Spleen (tissue), 7 donors: ENCODE measurements at regions not wholly inside any gene's neighbourhood (a gene's known extent, or its start where the extent isn't known, plus 50 kb on each side); places are given as distances from the start of the nearest gene placed in this dataset.

ENCODE experiments used
- CTCF ChIP-seq, 11 experiments: fragments of 200-600 bp in 7 of 11; fragments of 450-650 bp in 4 of 11; sonication (generic) in 4 of 11; IDR thresholded peaks in 8 of 11; conservative IDR thresholded peaks in 3 of 11; 1 replicate in 7 of 11; 2 replicates in 4 of 11; pipeline versions ENCODE4 v1.4.0 to v1.8.0; 2016 to 2021; ENCODE audit warnings: antibody characterized with exemption in 11 of 11, inconsistent platforms in 4 of 11, mild to moderate bottlenecking in 1 of 11
- POLR2A ChIP-seq, 3 donors: fragments of 450-650 bp; IDR thresholded peaks; one replicate each; pipeline ENCODE4 v1.5.1; 2017; ENCODE audit warnings: antibody characterized with exemption in 3 of 3, mild to moderate bottlenecking in 1 of 3
- POLR2AphosphoS5 ChIP-seq, 3 donors: sonication (generic); formaldehyde crosslinking; IDR thresholded peaks; one replicate each; pipeline ENCODE4 v1.5.1; 2017; ENCODE audit warnings: antibody characterized with exemption in 3 of 3
- donor health status: DM: no; HTN: no; CAD: no; lungs with moderate emphysema.
- donor health status: DM: no; HTN: no; CAD: no.
- donor health status: DM: no; HTN: no; CAD: no.

DNA sequence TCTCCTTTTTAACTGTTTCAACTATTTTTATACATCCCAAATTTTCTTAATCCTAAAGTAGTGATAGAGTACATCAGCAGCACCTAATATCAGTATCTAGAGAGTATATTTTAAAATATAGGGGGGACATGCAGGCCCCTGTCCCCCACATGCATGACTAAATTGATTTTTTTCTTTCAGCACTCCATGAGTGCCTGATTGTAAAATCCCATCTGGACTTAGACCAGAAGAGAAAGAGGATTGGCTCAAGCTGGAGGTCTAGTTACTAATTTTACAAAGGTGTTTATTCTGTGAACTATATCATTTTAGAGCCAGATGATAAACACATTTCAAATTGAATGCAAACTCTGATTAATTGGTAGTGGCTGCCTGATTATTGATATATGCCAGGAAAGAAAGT is 1533.9 kb upstream of the PABPC4L start:
- TF ChIP-seq CTCF (IDR thresholded peaks at IDR 0.05 in 8 of 11, conservative IDR thresholded peaks at IDR 0.05 in 3 of 11) (no peak), POLR2AphosphoS5 (IDR thresholded peaks at IDR 0.05) (no peak), POLR2A (IDR thresholded peaks at IDR 0.05) (no peak)
